CD4-positive, alpha-beta T cell (primary cell): ENCODE measurements at regions not wholly inside any gene's neighbourhood (a gene's known extent, or its start where the extent isn't known, plus 50 kb on each side); places are given as distances from the start of the nearest gene placed in this dataset.
A peak's percentile ranks its signal among the peaks of the same experiment; 100 is the strongest.

Source experiments
- ATAC-seq: fragments of 200-7000 bp; cut with Tn5 transposase; one replicate; pipeline ENCODE4 v1.10.0; 2022; ENCODE audit warnings: mild to moderate bottlenecking; ENCODE audit not compliant: poor library complexity
- CTCF ChIA-PET: fragments of 350-600 bp; sonication (Branson Sonifier 250); formaldehyde crosslinking; loops from one replicate; lab custom pipeline; 2021; ENCODE audit warnings: antibody characterized with exemption, inconsistent platforms; lab: Charles Lee
- POLR2A ChIA-PET: fragments of 350-600 bp; sonication (Branson Sonifier 250); formaldehyde crosslinking; loops from one replicate; lab custom pipeline; 2021; ENCODE audit warnings: antibody characterized with exemption, inconsistent platforms; lab: Charles Lee
- DNase-seq, 14 experiments: peaks; one replicate each; pipeline ENCODE4 v3.0.0-alpha.2; 2013 to 2020; ENCODE audit warnings: mixed read lengths in 2 of 14
- H3K27ac ChIP-seq, 2 donors: one replicate each; pipeline versions ENCODE4 v1.5.1 to v1.7.0; 2013; ENCODE audit warnings: low read length in 2 of 2, low read depth in 1 of 2, mild to moderate bottlenecking in 1 of 2
- H3K27me3 ChIP-seq, 2 experiments: 1 replicate in 1 of 2; 2 replicates in 1 of 2; pipeline versions ENCODE4 v1.6.1 to v1.7.0; 2013; ENCODE audit warnings: low read length in 2 of 2, control low read depth in 1 of 2, mild to moderate bottlenecking in 1 of 2, moderate library complexity in 1 of 2; ENCODE audit not compliant: insufficient read depth in 2 of 2, control insufficient read depth in 1 of 2
- H3K36me3 ChIP-seq: one replicate; pipeline ENCODE4 v1.6.1; 2013; ENCODE audit warnings: low read length, control low read depth; ENCODE audit not compliant: insufficient read depth
- H3K4me1 ChIP-seq: one replicate; pipeline ENCODE4 v1.6.1; 2013; ENCODE audit warnings: low read length, control low read depth; ENCODE audit not compliant: insufficient read depth
- H3K4me3 ChIP-seq: one replicate; pipeline ENCODE4 v1.5.1; 2013; ENCODE audit warnings: mild to moderate bottlenecking, low read length, moderate library complexity
- H3K9me3 ChIP-seq, 2 experiments: 1 replicate in 1 of 2; 2 replicates in 1 of 2; pipeline versions ENCODE4 v1.6.1 to v1.7.0; 2013; ENCODE audit warnings: low read length in 2 of 2, mild to moderate bottlenecking in 2 of 2, control low read depth in 1 of 2, moderate library complexity in 1 of 2; ENCODE audit not compliant: control insufficient read depth in 1 of 2, insufficient read depth in 1 of 2
- H3K27ac Mint-ChIP-seq: one replicate; pipeline ENCODE4 v1.8.0; 2020; ENCODE audit warnings: mixed read lengths
- H3K27me3 Mint-ChIP-seq: one replicate; pipeline ENCODE4 v1.8.0; 2021; ENCODE audit warnings: mixed read lengths
- H3K36me3 Mint-ChIP-seq: one replicate; pipeline ENCODE4 v1.8.0; 2021; ENCODE audit warnings: low read depth, mixed read lengths
- H3K4me1 Mint-ChIP-seq: one replicate; pipeline ENCODE4 v1.8.0; 2021; ENCODE audit warnings: low read depth, mixed read lengths
- H3K4me3 Mint-ChIP-seq: one replicate; pipeline ENCODE4 v1.8.0; 2020; ENCODE audit warnings: mild to moderate bottlenecking, mixed read lengths
- H3K9me3 Mint-ChIP-seq: one replicate; pipeline ENCODE4 v1.8.0; 2020; ENCODE audit warnings: mixed read lengths
- CTCF ChIP-seq: fragments of 200-600 bp; IDR thresholded peaks from one replicate; pipeline ENCODE4 v1.8.0; 2022; ENCODE audit warnings: antibody characterized with exemption, mild to moderate bottlenecking
- intact Hi-C, 2 experiments: fragments of 100-400 bp; cut with DNase I in 1 of 2; cut with micrococcal nuclease in 1 of 2; formaldehyde crosslinking; loops; one replicate each; pipeline versions ENCODE4 v1.15.1 to v1.9.0; 2023 to 2025; cut with DNase I, micrococcal nuclease

- POLR2A ChIA-PET = no interaction called here
- CTCF ChIA-PET = no interaction called here
- intact Hi-C loops = no loop called here
- Mint-ChIP-seq H3K4me3 (no peak overlapping the region), H3K27ac (no peak overlapping the region), H3K4me1 (no peaks in the 10 kb centered on the region), H3K9me3 (no peaks in the 10 kb centered on the region), H3K36me3 (no peaks in the 10 kb centered on the region), H3K27me3 (no peaks in the 10 kb centered on the region)
- TF ChIP-seq CTCF = no peak
- ATAC-seq (no peak), DNase-seq (peak in 2 of 14 experiments; percentile 18 to 33)
- no peaks in the 10 kb centered on the region for H3K9me3 ChIP-seq
- no peaks in the 10 kb centered on the region for H3K4me1 ChIP-seq
- no peak overlapping the region for H3K4me3 ChIP-seq
- H3K36me3 ChIP-seq = no peaks in the 10 kb centered on the region
- no peaks in the 10 kb centered on the region for H3K27me3 ChIP-seq
- no peak overlapping the region for H3K27ac ChIP-seq
These were observed 236.9 kb downstream of the AR start for GRCh38 chrX:67780694-67781109.

GRCh38 chrX:67781132-67781531, 237.3 kb downstream of the AR start:
- ATAC-seq (no peak), DNase-seq (no peak)
- H3K9me3 ChIP-seq = no peaks in the 10 kb centered on the region
- Mint-ChIP-seq H3K27ac (no peak overlapping the region), H3K4me1 (no peaks in the 10 kb centered on the region), H3K27me3 (no peaks in the 10 kb centered on the region), H3K4me3 (no peak overlapping the region), H3K36me3 (no peaks in the 10 kb centered on the region), H3K9me3 (no peaks in the 10 kb centered on the region)
- intact Hi-C loops = no loop called here
- H3K36me3 ChIP-seq = no peaks in the 10 kb centered on the region
- no peak overlapping the region for H3K4me3 ChIP-seq
- ChIA-PET CTCF (no interaction called here), POLR2A (no interaction called here)
- no peaks in the 10 kb centered on the region for H3K4me1 ChIP-seq
- no peak overlapping the region for H3K27ac ChIP-seq
- H3K27me3 ChIP-seq = no peaks in the 10 kb centered on the region
- no peak for TF ChIP-seq CTCF

GRCh38 chrX:67784712-67785111, 240.9 kb downstream of the AR start:
- intact Hi-C loops = no loop called here
- no peak for ATAC-seq
- Mint-ChIP-seq H3K27ac (no peak overlapping the region), H3K4me3 (no peak overlapping the region), H3K27me3 (no peaks in the 10 kb centered on the region), H3K4me1 (no peaks in the 10 kb centered on the region), H3K9me3 (no peaks in the 10 kb centered on the region), H3K36me3 (no peaks in the 10 kb centered on the region)
- ChIA-PET CTCF (no interaction called here), POLR2A (no interaction called here)
- no peak for TF ChIP-seq CTCF
- H3K4me1 ChIP-seq = no peaks in the 10 kb centered on the region
- H3K36me3 ChIP-seq = no peaks in the 10 kb centered on the region
- DNase-seq = no peak
- H3K27ac ChIP-seq = no peak overlapping the region
- H3K9me3 ChIP-seq = no peaks in the 10 kb centered on the region
- no peaks in the 10 kb centered on the region for H3K27me3 ChIP-seq
- H3K4me3 ChIP-seq = no peak overlapping the region
